ENCODE measurements at regions not wholly inside any gene's neighbourhood (a gene's known extent, or its start where the extent isn't known, plus 50 kb on each side); places are given as distances from the start of the nearest gene placed in this dataset.

DNA sequence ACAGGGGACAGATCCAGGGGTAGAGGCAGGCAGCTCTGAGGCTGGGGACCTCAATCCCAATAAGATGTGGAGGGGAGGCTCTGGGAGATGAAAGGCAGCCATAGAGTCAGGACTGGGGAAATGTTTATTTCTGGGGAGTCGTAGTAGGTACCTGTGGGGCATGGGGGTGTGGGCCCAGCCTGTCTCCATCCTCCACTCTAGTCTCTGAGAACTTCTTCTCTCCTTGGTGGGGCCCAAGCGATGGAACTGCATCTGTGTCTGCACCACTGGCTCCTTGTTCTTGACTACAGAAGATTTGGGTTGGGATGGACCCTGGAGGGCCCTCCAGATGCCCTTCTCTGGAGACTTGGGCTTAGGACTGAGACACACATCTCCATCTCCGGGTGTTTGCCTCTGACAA is 953.9 kb upstream of the ZNF722 start:
- TF ChIP-seq POLR2AphosphoS5 (IDR thresholded peaks at IDR 0.05; ENCODE audit: low read depth, low read length) (no peak), SIN3A (IDR thresholded peaks at IDR 0.05; ENCODE audit: borderline replicate concordance, insufficient read depth, low read depth, low read length) (no peak)
